HepG2 (cell line): ENCODE measurements at regions not wholly inside any gene's neighbourhood (a gene's known extent, or its start where the extent isn't known, plus 50 kb on each side); places are given as distances from the start of the nearest gene placed in this dataset.

ENCODE experiments used
- ATAC-seq: fragments of 200-7000 bp; cut with Tn5 transposase; 3 replicates; pipeline ENCODE4 v1.9.1; 2020; ENCODE audit warnings: mild to moderate bottlenecking, moderate library complexity
- BruUV-seq: library from RNA; stranded (reverse); fragments of 400-500 nt; replicated peaks from 2 replicates; lab custom pipeline; 2021; lab: Mats Ljungman, UMichigan
- CTCF ChIA-PET: fragments of 300-600 bp; formaldehyde crosslinking; extraction: SDS; loops from one replicate; lab custom pipeline; 2021; ENCODE audit warnings: low total read pairs, inconsistent platforms, low intra/inter-chr PET ratio; lab: Yijun Ruan, JAX
- POLR2A ChIA-PET: fragments of 350-600 bp; sonication (Branson Sonifier 250); formaldehyde crosslinking; loops from one replicate; lab custom pipeline; 2020; ENCODE audit warnings: antibody characterized with exemption, inconsistent platforms; lab: Yijun Ruan, JAX
- DNase-seq: peaks from one replicate; pipeline ENCODE4 v3.0.0-alpha.2; 2015; ENCODE audit warnings: low spot score
- FAIRE-seq: peaks from 3 replicates; lab custom pipeline; 2011; peaks lifted over from hg19 to GRCh38; lab: Jason Lieb, UNC
- H2AFZ ChIP-seq: one replicate; pipeline ENCODE4 v1.6.1; 2011; ENCODE audit warnings: low read length, inconsistent platforms
- H3K27ac ChIP-seq: fragments of 300-600 bp; 3 replicates; pipeline ENCODE4 v1.8.0; 2011; ENCODE audit warnings: mixed run types, mild to moderate bottlenecking, mixed read lengths, low read length, inconsistent platforms; ENCODE audit not compliant: insufficient read depth; ENCODE audit errors: extremely low read length
- H3K27me3 ChIP-seq, 2 experiments: fragments of 200-600 bp in 1 of 2; 2 replicates in 1 of 2; 3 replicates in 1 of 2; pipeline versions ENCODE4 v1.6.0 to v1.8.0; 2011; ENCODE audit warnings: low read length in 2 of 2, mild to moderate bottlenecking in 2 of 2, moderate library complexity in 2 of 2, inconsistent platforms in 1 of 2; ENCODE audit not compliant: insufficient read depth in 2 of 2, control insufficient read depth in 1 of 2
- H3K36me3 ChIP-seq, 2 experiments: fragments of 200-600 bp in 1 of 2; replicated peaks in 1 of 2; 2 replicates in 1 of 2; 3 replicates in 1 of 2; pipeline versions ENCODE4 v1.5.1 to v1.8.0; 2011; ENCODE audit warnings: low read length in 2 of 2, inconsistent platforms in 1 of 2; ENCODE audit not compliant: insufficient read depth in 2 of 2, control insufficient read depth in 1 of 2
- H3K4me1 ChIP-seq: 2 replicates; pipeline ENCODE4 v1.5.1; 2012; ENCODE audit warnings: low read length, inconsistent platforms; ENCODE audit not compliant: insufficient read depth
- H3K4me2 ChIP-seq: 2 replicates; pipeline ENCODE4 v1.6.0; 2011; ENCODE audit warnings: low read depth, low read length, inconsistent platforms
- H3K4me3 ChIP-seq, 3 experiments: fragments of 200-600 bp in 1 of 3; sonication (generic), shearing (Covaris generic) in 1 of 3; replicated peaks in 1 of 3; 2 replicates each; pipeline ENCODE4 v1.5.1; 2011 to 2016; ENCODE audit warnings: low read length in 3 of 3, inconsistent platforms in 2 of 3, low read depth in 2 of 3, mild to moderate bottlenecking in 2 of 3, control low read depth in 1 of 3, mixed read lengths in 1 of 3; ENCODE audit not compliant: insufficient read depth in 1 of 3
- H3K79me2 ChIP-seq: one replicate; pipeline ENCODE4 v1.6.1; 2011; ENCODE audit warnings: low read length, inconsistent platforms; ENCODE audit not compliant: insufficient read depth
- H3K9ac ChIP-seq: 2 replicates; pipeline ENCODE4 v1.6.0; 2011; ENCODE audit warnings: mild to moderate bottlenecking, low read depth, low read length, inconsistent platforms; ENCODE audit not compliant: insufficient read depth
- H3K9me3 ChIP-seq: 2 replicates; pipeline ENCODE4 v1.5.1; 2012; ENCODE audit warnings: mild to moderate bottlenecking, low read length
- H4K20me1 ChIP-seq: 2 replicates; pipeline ENCODE4 v1.6.0; 2011; ENCODE audit warnings: inconsistent platforms, mild to moderate bottlenecking, low read length, moderate library complexity; ENCODE audit not compliant: insufficient read depth
- CBX5 ChIP-seq: sonication (generic); formaldehyde crosslinking; IDR thresholded peaks from 2 replicates; pipeline ENCODE4 v1.4.0; 2020; ENCODE audit warnings: missing genetic modification reagents, borderline replicate concordance
- FOXP1 ChIP-seq, 2 experiments: fragments of 450-650 bp in 1 of 2; IDR thresholded peaks; 2 replicates each; pipeline ENCODE4 v1.6.1; 2017 to 2018; ENCODE audit warnings: antibody characterized with exemption in 1 of 2
- HMG20A ChIP-seq: IDR thresholded peaks from 2 replicates; pipeline ENCODE4 v1.6.1; 2016; ENCODE audit warnings: borderline replicate concordance
- KDM3A ChIP-seq: IDR thresholded peaks from 2 replicates; pipeline ENCODE4 v1.6.1; 2018; ENCODE audit warnings: low read depth, missing compliant biosample characterization
- SPEN ChIP-seq: sonication (generic); formaldehyde crosslinking; IDR thresholded peaks from 2 replicates; pipeline ENCODE4 v1.5.1; 2020; ENCODE audit warnings: low read depth, mild to moderate bottlenecking, missing genetic modification reagents
- TAF1 ChIP-seq: sonication (generic); formaldehyde crosslinking; IDR thresholded peaks from 2 replicates; pipeline ENCODE4 v1.4.0; 2020; ENCODE audit warnings: missing genetic modification reagents
- TOE1 ChIP-seq: sonication (generic); formaldehyde crosslinking; IDR thresholded peaks from 2 replicates; pipeline ENCODE4 v1.4.0; 2020; ENCODE audit warnings: mild to moderate bottlenecking, missing genetic modification reagents
- ZBTB26 ChIP-seq: IDR thresholded peaks from 2 replicates; pipeline ENCODE4 v1.6.1; 2016; ENCODE audit warnings: missing compliant biosample characterization, missing genetic modification reagents, borderline replicate concordance
- ZBTB39 ChIP-seq: sonication (generic); formaldehyde crosslinking; IDR thresholded peaks from 2 replicates; pipeline ENCODE4 v1.5.0; 2020; ENCODE audit warnings: missing genetic modification reagents
- ZFX ChIP-seq: sonication (generic); formaldehyde crosslinking; IDR thresholded peaks from 2 replicates; pipeline ENCODE4 v1.4.0; 2020; ENCODE audit warnings: mild to moderate bottlenecking, low read depth, missing genetic modification reagents, moderate library complexity
- ZNF10 ChIP-seq: sonication (generic); formaldehyde crosslinking; IDR thresholded peaks from 2 replicates; pipeline ENCODE4 v1.4.0; 2020; ENCODE audit warnings: mild to moderate bottlenecking, low read depth, missing genetic modification reagents, borderline replicate concordance
- ZNF101 ChIP-seq: sonication (generic); formaldehyde crosslinking; IDR thresholded peaks from 2 replicates; pipeline ENCODE4 v1.4.0; 2020; ENCODE audit warnings: mild to moderate bottlenecking, low read depth, missing genetic modification reagents, borderline replicate concordance
- ZNF138 ChIP-seq: sonication (generic); formaldehyde crosslinking; IDR thresholded peaks from 2 replicates; pipeline ENCODE4 v1.5.0; 2020; ENCODE audit warnings: mild to moderate bottlenecking, low read depth, missing genetic modification reagents
- ZNF460 ChIP-seq: sonication (generic); formaldehyde crosslinking; IDR thresholded peaks from 2 replicates; pipeline ENCODE4 v1.5.1; 2020; ENCODE audit warnings: missing genetic modification reagents, mild to moderate bottlenecking, borderline replicate concordance
- WGBS: methylation state at CpG from one replicate; pipeline ENCODE4 v1.1.6; 2017; ENCODE audit warnings: low lambda C conversion rate; 5-methylcytosine and 5-hydroxymethylcytosine counted together
- in situ Hi-C: cut with HindIII; loops from 2 replicates; pipeline ENCODE4 v1.10.0; 2017; ENCODE audit warnings: low pct_unique_long_range_greater_than_20kb; ENCODE audit not compliant: extremely low pct_ligation_motif_present
- intact Hi-C: fragments of 100-400 bp; cut with micrococcal nuclease; formaldehyde crosslinking; loops from one replicate; pipeline ENCODE4 v1.10.0; 2022; ENCODE audit not compliant: unreplicated experiment

- Histone ChIP-seq H4K20me1 (no peaks in the 10 kb centered on the region), H3K79me2 (no peaks in the 10 kb centered on the region), H3K36me3 (no peaks in the 10 kb centered on the region), H3K4me3 (no peak overlapping the region), H3K4me2 (no peak overlapping the region), H3K9ac (no peak overlapping the region), H3K27ac (no peak overlapping the region), H3K4me1 (no peaks in the 10 kb centered on the region), H2AFZ (no peak overlapping the region), H3K9me3 (peaks cover 93% of the 10 kb centered on the region), H3K27me3 (no peaks in the 10 kb centered on the region)
- intact Hi-C loops = no loop called here
- WGBS = 0% methylated on average over 2 of the region's 2 CpGs
- CTCF ChIA-PET = no interaction called here
- DNase-seq (no peak), FAIRE-seq (no peak), ATAC-seq (no peak)
- TF ChIP-seq HMG20A (CRISPR knock-in tag) (no peak), ZNF138 (CRISPR knock-in tag) (no peak), ZNF10 (no peak), ZBTB26 (CRISPR knock-in tag) (no peak), ZNF460 (no peak), TOE1 (CRISPR knock-in tag) (no peak), SPEN (CRISPR knock-in tag) (no peak), FOXP1 (IDR thresholded peaks at IDR 0.05) (no peak), FOXP1 (CRISPR knock-in tag; IDR thresholded peaks at IDR 0.05) (no peak), CBX5 (no peak), ZFX (no peak), TAF1 (CRISPR knock-in tag) (no peak), ZNF101 (CRISPR knock-in tag) (no peak), KDM3A (CRISPR knock-in tag) (no peak), ZBTB39 (CRISPR knock-in tag) (no peak)
- POLR2A ChIA-PET = no interaction called here
- in situ Hi-C loops = no loop called here
- BruUV-seq = no TSS peak
Observed at GRCh38 chr14:85087201-85087600, 442.7 kb upstream of the FLRT2 start.
